HL-60 (cell line): ENCODE measurements at regions not wholly inside any gene's neighbourhood (a gene's known extent, or its start where the extent isn't known, plus 50 kb on each side); places are given as distances from the start of the nearest gene placed in this dataset.
"Not testable (repeated sequence)": the region's sequence is repeated elsewhere in the genome, so short reads cannot be mapped to it uniquely, and the experiment has no call there.

Experiments
- CTCF ChIP-seq: IDR thresholded peaks from one replicate; pipeline ENCODE4 v1.5.1; 2011; ENCODE audit warnings: low read length, control low read depth, inconsistent platforms; ENCODE audit not compliant: insufficient read depth
- POLR2AphosphoS5 ChIP-seq: IDR thresholded peaks from 2 replicates; pipeline ENCODE4 v1.6.1; 2012; ENCODE audit warnings: low read depth

GRCh38 chr3:607480-607879 lies 410.9 kb downstream of the CHL1 start:
- not testable (repeated sequence) for TF ChIP-seq CTCF, POLR2AphosphoS5
